Urinary bladder (tissue), 3 donors: ENCODE measurements at regions not wholly inside any gene's neighbourhood (a gene's known extent, or its start where the extent isn't known, plus 50 kb on each side); places are given as distances from the start of the nearest gene placed in this dataset.

ENCODE experiments used
- DNase-seq: peaks from one replicate; pipeline ENCODE4 v3.0.0-alpha.2; 2015; ENCODE audit errors: extremely low spot score
- H3K27ac ChIP-seq: one replicate; pipeline ENCODE4 v1.5.1; 2013; ENCODE audit warnings: low read depth, mild to moderate bottlenecking, moderate library complexity
- H3K36me3 ChIP-seq: one replicate; pipeline ENCODE4 v1.6.1; 2013; ENCODE audit warnings: mild to moderate bottlenecking, moderate library complexity; ENCODE audit not compliant: insufficient read depth
- H3K4me1 ChIP-seq: one replicate; pipeline ENCODE4 v1.6.1; 2013; ENCODE audit warnings: mild to moderate bottlenecking, moderate library complexity; ENCODE audit not compliant: insufficient read depth
- H3K4me3 ChIP-seq: one replicate; pipeline ENCODE4 v1.5.1; 2013; ENCODE audit warnings: low read depth, low read length
- WGBS: extraction: QIAGEN DNeasy Blood & Tissue Kit; methylation state at CpG from one replicate; pipeline ENCODE4 v1.1.7; 2013; 5-methylcytosine and 5-hydroxymethylcytosine counted together
- donor health status: healthy with polysubstance abuse.
- donor health status: healthy.

DNA sequence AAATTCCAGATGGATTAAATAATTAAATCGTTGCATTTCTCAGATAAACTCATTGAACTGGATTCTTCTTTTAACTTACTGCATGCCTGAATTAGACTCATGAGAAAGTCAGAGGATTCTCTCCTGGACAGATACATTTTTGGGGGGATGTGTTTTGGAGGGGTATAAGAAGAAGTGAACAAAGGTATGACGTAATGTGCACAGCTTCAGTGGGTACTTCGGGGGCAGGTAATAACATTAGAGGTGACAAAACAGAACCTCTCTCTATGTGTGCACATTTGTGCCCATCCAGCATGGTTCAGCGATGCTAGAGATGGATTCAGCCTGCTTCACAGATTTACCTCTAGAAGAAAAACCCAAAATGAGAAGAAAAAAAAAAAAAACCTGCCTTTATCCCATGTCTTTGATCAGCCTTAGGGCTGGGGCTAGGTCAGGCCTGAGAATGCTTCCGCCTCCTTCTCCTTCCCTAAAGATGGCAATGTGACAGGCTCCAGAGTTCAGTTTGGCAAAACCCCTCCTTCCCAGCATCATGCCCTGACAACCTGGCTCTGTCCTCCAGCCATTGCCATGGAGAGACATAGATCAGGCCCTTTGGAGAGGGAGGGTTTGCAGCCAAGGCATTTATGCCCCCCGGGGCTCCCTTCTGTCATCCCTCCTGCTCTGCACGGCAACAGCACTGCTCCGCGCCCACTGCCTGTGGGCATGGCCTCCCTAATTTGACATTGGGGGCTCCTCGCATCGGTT is 166.7 kb downstream of the KCNA5 start:
- no peaks in the 10 kb centered on the region for H3K36me3 ChIP-seq
- H3K4me1 ChIP-seq = no peaks in the 10 kb centered on the region
- H3K27ac ChIP-seq = no peak overlapping the region
- no peak for DNase-seq
- no peak overlapping the region for H3K4me3 ChIP-seq
- WGBS = 86% methylated on average over 11 of the region's 11 CpGs

- WGBS = 92% methylated on average over 6 of the region's 6 CpGs
Measured at GRCh38 chr12:5210923-5211290, 167.2 kb downstream of the KCNA5 start.

GRCh38 chr12:5213336-5213735 is 169.7 kb downstream of the KCNA5 start:
- 78% methylated on average over 2 of the region's 2 CpGs for WGBS
- no peak for DNase-seq
- Histone ChIP-seq H3K27ac (no peak overlapping the region), H3K4me3 (no peak overlapping the region), H3K36me3 (no peaks in the 10 kb centered on the region), H3K4me1 (no peaks in the 10 kb centered on the region)

More at GRCh38 chr12:5210923-5211290, 167.2 kb downstream of the KCNA5 start:
- Histone ChIP-seq H3K4me3 (no peak overlapping the region), H3K27ac (no peak overlapping the region), H3K36me3 (no peaks in the 10 kb centered on the region), H3K4me1 (no peaks in the 10 kb centered on the region)
- no peak for DNase-seq

GRCh38 chr12:5213990-5214389 is 170.3 kb downstream of the KCNA5 start:
- H3K36me3 ChIP-seq = no peaks in the 10 kb centered on the region
- no peak for DNase-seq
- no peak overlapping the region for H3K27ac ChIP-seq
- WGBS = 86% methylated on average over 2 of the region's 2 CpGs
- no peak overlapping the region for H3K4me3 ChIP-seq
- H3K4me1 ChIP-seq = no peaks in the 10 kb centered on the region

- Histone ChIP-seq H3K36me3 (no peaks in the 10 kb centered on the region), H3K4me3 (no peak overlapping the region), H3K4me1 (no peaks in the 10 kb centered on the region), H3K27ac (no peak overlapping the region)
- WGBS = 91% methylated on average over 6 of the region's 6 CpGs
- no peak for DNase-seq
Measured at GRCh38 chr12:5217936-5218335, 174.3 kb downstream of the KCNA5 start.

DNA sequence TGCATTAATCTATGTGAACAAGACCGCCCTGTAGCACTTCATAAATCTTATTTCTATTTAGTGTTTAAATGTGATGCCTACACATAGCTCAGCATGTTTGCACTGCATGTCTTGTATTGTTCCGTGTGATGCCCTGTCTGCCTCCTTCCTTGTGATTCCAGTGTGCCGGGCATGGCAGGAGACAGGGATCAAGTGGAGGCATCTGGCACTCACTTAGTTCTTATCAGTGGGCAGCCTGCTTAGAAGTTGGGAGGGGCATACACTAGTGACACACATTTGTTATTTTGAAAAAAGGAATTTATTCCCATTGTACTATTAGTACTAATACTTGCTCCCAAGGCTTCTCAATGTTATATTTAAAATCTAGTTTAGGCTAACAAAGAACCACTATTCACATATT is 176.4 kb downstream of the KCNA5 start:
- no peak for DNase-seq
- Histone ChIP-seq H3K27ac (no peak overlapping the region), H3K36me3 (no peaks in the 10 kb centered on the region), H3K4me1 (no peaks in the 10 kb centered on the region), H3K4me3 (no peak overlapping the region)
- 82% methylated on average over 3 of the region's 3 CpGs for WGBS

DNA sequence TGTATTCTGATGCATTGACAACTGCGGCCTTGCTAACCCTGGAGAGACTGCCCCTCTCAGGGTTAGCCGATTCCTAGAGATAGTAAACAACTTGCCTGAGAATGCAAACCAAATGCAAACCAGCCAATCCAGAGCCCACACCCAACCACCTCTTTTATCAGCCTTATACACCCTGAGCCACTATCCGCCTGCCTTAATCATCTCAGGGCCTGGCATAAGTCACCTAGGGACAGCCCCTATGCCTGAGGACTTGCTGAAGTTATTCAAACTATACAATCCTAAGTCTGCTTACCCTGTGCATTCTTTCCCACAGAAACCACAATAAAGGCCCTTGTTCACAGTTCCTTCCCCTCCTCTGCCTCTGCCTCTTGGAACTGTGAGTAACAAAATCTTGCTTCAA is 177.2 kb downstream of the KCNA5 start:
- WGBS = 79% methylated on average over 3 of the region's 3 CpGs
- no peak overlapping the region for H3K27ac ChIP-seq

DNA sequence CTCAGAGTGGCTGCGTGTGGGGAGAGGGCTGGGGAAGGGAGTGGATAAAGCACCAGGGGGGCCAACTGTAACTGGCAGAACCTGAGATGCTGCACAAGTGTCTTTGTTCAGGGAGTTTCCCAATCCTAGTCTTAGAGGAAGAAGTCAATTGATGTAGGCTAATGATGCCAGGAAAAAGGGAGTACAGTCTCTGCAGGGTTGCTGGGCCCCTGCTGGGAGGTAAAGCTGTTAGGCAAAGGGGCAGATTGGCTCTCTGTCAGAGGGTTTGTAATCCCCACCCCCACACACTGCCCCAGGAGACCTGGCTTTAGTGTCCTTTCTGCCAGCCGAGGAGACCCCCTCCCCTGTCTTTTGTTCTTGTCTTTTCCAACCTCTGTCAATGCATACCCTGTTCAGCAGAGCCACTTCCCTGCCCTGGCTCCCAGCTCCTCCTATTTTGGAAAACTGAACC is 178.4 kb downstream of the KCNA5 start:
- H3K4me3 ChIP-seq = no peak overlapping the region
- H3K36me3 ChIP-seq = no peaks in the 10 kb centered on the region
- no peak overlapping the region for H3K27ac ChIP-seq
- H3K4me1 ChIP-seq = no peaks in the 10 kb centered on the region
- no peak for DNase-seq
- 68% methylated on average over 2 of the region's 2 CpGs for WGBS

More for the DNA sequence above, 177.2 kb downstream of the KCNA5 start:
- H3K4me1 ChIP-seq = no peaks in the 10 kb centered on the region
- no peak for DNase-seq
- no peak overlapping the region for H3K4me3 ChIP-seq
- H3K36me3 ChIP-seq = no peaks in the 10 kb centered on the region

DNA sequence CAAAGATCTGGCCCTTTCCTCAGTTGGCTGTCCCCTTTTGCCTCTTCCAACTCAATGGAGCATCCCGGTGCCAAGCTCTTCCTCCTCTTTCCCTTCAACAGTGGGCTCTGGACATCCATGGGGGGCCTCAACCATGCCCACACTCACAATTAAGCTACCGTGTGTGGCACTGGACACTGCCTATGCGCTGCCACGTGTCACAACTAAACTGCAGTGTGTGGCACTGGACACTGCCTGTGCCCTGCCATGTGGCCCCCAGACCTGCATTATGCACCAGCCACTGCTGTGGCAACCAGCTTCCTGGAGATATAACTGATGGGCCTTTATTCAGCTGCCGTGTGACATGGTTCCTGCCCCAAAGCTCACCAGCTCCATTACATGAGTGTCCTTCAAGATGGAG is 179.1 kb downstream of the KCNA5 start:
- H3K36me3 ChIP-seq = no peaks in the 10 kb centered on the region
- no peaks in the 10 kb centered on the region for H3K4me1 ChIP-seq
- 94% methylated on average over 5 of the region's 5 CpGs for WGBS
- H3K4me3 ChIP-seq = no peak overlapping the region
- H3K27ac ChIP-seq = no peak overlapping the region
- no peak for DNase-seq

DNA sequence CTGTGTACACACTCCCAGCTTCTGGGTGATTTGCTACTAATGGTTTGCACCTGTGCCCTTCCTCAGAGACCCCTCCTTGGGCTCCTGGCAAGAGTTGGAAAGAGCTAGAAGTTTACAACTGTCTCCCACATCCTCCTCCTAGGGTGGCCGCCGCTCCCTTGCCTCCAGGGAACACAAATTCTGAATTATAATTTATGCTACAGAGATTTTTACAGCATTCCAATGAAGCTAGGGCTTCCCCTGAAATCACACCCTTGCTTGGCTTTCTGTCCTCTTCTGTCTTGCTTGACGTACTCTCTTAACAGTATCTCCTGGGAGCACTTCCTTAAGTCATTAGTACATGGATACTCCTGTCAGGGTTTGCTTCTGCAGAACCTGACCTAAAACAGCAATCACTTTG is 180.2 kb downstream of the KCNA5 start:
- Histone ChIP-seq H3K27ac (no peak overlapping the region), H3K4me3 (no peak overlapping the region), H3K36me3 (no peaks in the 10 kb centered on the region), H3K4me1 (no peaks in the 10 kb centered on the region)
- DNase-seq = no peak
- WGBS = 75% methylated on average over 3 of the region's 3 CpGs

GRCh38 chr12:5226581-5226980 is 182.9 kb downstream of the KCNA5 start:
- no peaks in the 10 kb centered on the region for H3K36me3 ChIP-seq
- H3K4me3 ChIP-seq = no peak overlapping the region
- WGBS = 98% methylated on average over 7 of the region's 7 CpGs

DNA sequence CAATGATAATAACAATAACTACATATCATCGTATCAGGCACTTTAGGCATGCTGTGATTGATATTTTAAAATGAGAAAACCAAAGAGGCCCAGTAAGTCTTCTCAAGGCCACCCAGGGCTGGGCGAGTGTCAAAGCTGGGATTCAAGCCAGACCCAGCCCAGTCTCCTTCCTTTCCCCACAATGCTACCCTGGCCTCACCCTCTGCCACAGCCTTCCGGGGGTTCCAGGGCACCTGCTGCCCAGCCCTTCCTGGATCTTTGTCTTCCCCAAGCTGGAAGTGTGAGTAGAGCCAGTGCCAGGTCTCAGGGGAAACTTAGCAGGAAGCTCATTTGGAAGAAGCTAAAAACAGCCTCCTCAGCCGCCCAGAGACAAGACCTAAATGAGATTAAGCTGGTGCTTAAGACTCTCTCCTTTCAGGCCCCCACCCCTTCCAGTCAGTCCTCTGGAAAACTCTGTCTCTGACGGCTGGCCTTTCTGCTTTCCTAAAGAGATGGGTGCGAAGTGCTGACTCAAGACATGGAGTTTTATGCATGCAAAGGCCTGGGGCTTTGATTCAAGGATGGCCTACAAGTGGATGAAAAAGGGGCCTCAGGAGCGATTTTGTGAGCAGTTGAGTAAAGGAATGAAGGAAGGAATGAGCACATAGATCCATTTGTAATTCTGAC is 184.2 kb downstream of the KCNA5 start:
- no peak for DNase-seq
- no peak overlapping the region for H3K27ac ChIP-seq
- no peak overlapping the region for H3K4me3 ChIP-seq
- 76% methylated on average over 7 of the region's 7 CpGs for WGBS
- H3K4me1 ChIP-seq = no peaks in the 10 kb centered on the region
- no peaks in the 10 kb centered on the region for H3K36me3 ChIP-seq

More at GRCh38 chr12:5226581-5226980, 182.9 kb downstream of the KCNA5 start:
- no peak overlapping the region for H3K27ac ChIP-seq
- DNase-seq = no peak
- H3K4me1 ChIP-seq = no peaks in the 10 kb centered on the region

DNA sequence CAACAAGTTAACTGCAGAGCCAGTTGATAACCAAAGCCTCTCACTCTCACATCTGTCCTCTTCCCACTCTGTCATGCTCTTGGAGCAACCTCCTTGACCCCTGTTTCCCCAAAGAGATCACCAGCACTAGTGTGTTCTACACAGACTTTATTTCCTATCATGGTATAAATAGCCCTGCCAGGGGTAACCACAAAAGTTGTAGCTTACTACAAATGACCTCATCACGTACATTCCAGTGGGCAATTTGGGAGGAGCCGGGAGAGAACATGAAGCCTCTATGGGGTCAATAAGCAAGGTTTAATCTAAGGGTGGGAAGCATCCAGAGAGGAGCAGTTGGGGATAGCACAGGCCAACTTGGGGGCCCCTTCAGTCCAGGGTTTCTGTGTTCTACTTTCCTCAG is 186.5 kb downstream of the KCNA5 start:
- WGBS = 85% methylated on average over 2 of the region's 2 CpGs
- H3K36me3 ChIP-seq = no peaks in the 10 kb centered on the region
- H3K4me1 ChIP-seq = no peaks in the 10 kb centered on the region
- H3K27ac ChIP-seq = no peak overlapping the region
- no peak for DNase-seq
- H3K4me3 ChIP-seq = no peak overlapping the region

DNA sequence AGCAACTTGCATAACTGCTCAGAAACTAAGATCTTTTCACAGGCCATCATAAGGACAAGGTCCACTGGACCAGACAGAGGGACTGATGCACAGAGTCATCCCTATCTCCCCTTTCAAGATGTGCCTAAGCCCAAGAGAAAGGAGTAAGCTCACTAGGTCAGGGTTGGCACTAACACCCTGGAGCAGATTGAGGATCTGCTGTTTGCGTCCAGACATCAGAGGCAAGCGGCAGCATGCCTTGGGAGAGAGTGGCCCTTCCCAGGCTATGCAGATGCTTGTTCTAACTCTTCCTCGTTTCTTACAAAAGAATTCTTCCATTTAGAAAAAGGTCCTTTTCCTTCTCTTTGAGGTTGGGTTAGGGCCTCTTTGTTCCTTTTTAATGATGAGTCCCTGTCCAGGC is 187.2 kb downstream of the KCNA5 start:
- H3K4me1 ChIP-seq = no peaks in the 10 kb centered on the region
- DNase-seq = no peak
- 87% methylated on average over 3 of the region's 3 CpGs for WGBS

More for the DNA sequence above, 187.2 kb downstream of the KCNA5 start:
- Histone ChIP-seq H3K27ac (no peak overlapping the region), H3K36me3 (no peaks in the 10 kb centered on the region), H3K4me3 (no peak overlapping the region)
